DMS53 treated with DMSO at 0.1 percent for 48 hours (cell line): ENCODE measurements at regions not wholly inside any gene's neighbourhood (a gene's known extent, or its start where the extent isn't known, plus 50 kb on each side); places are given as distances from the start of the nearest gene placed in this dataset.
"Not testable (repeated sequence)": the region's sequence is repeated elsewhere in the genome, so short reads cannot be mapped to it uniquely, and the experiment has no call there.

Experiments used
- DNase-seq: peaks from one replicate; lab custom pipeline; 2025; ENCODE audit not compliant: unreplicated experiment; lab: John Stamatoyannopoulos, UW

DNA sequence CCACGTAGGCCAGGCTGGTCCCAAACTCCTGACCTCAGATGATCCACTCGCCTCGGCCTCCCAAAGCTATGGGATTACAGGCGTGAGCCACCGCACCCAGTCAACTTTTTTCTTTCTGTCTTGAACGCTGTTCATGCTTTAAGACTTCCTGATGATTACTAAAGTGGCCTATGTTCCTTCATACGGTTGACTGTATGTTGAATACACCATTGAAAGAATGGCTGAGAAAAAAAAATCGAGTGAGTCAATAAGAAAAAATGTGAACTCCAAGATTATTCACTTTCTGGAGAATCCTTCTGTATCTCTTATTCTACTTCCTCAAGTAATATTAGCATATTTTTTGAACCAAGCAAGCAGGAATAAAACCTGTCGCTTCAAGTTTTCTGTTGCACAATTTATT, 955.0 kb downstream of the GATA3 start:
- DNase-seq, result no peak

DNA sequence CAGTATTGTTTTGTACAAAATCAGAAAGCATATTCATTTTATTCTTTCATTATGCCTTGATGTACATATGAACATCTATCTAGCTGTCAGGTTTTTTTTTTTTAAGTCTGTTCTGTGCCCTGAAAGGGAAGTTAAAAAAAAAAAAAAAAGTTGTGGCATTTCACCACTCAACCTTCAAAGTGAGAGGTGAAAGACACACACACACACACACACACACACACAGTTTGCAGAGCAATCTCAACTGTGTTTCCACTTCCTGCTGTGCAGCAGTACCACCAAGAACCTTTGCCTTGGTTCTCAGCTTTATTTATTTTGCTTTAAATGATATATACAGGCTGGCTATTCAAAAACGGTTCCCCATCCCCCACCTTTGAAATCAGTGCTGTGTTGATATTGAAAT, 955.6 kb downstream of the GATA3 start:
- no peak for DNase-seq

DNA sequence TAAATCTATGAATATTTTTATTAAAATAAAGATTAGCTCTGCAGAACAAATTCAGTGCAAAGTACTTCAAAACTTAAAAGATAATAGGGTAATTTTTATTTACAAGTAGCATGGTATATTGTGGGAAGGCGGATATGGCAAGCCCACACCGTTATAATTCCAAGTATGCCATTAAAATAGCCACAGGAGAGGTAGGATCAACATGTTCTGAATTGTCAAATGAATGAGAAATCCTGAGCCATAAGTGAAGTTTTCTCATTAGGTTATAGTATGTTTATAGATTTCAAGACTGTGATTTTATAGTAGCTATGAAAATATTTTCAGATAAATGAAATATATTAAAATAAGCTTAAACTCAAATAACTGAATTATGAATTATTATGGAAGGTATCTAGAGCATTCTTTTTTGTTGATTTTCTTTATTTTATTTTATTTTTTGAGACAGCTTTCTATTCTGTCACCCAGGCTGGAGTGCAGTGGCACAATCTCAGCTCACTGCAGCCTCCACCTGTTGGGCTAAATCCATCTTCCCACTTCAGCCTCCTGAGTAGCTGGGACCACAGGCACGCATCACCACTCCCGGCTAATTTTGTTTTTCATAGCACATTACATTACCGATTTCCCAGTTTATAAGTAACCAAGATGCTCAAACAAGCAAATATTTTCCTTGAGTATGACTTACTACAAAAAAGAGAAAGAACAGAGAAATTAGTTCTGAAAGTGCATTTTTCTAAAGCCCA, 956.6 kb downstream of the GATA3 start:
- no peak for DNase-seq

DNA sequence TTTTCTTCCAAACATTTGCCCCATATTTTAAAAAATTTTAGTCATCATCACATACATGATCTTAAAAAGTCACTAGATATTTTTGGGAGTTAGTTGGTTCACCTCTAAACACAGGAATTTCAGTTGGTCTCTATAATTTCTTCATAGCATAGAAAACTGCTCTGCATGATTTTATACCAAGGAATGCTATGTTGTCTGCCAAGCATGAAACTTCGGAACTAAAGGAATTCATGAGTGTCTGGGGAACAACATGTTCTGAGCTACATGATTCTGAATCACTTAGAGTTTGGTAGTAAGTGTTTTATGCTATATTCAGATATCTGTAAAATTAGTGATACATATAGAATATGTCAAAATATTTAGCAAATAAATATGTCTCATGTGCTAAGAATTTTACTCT, 957.8 kb downstream of the GATA3 start:
- DNase-seq, result no peak

DNA sequence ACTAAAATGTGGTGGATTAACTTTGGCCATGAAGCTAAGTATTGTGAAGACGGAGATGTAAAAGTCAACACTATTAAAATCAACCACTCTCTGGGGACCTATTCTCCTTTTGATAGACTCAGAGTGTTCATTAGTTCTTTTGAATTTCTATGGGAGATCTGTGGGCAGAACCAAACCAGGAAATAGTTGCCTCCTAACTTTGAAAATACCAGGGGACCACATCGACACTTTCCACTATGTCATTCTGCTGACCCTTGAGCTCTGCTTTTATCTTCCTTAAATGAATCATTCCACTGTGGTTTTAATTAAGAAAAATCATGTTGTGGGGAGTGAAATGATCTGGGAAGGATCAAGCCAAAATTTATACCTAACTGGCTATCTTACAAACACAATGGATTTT, 960.5 kb downstream of the GATA3 start:
- DNase-seq, result no peak

DNA sequence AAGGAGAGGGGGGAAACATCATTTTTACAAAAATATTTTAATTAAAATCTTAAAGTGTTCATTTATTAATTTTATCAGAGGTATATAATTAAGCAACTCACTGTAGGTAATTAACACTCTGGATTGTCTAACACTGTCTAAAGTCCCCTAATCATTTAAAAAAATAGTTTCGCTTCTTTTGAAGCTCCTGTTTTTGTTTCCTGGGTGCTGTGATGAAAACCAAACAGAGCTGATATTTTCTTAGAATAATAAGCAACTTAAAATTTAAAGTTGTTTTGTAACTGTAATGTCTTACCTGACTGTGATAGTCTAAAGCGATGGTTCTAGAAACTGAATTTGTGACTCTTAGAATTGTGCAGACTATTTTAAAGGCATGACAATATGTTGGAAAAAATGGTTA, 961.0 kb downstream of the GATA3 start:
- no peak for DNase-seq

DNA sequence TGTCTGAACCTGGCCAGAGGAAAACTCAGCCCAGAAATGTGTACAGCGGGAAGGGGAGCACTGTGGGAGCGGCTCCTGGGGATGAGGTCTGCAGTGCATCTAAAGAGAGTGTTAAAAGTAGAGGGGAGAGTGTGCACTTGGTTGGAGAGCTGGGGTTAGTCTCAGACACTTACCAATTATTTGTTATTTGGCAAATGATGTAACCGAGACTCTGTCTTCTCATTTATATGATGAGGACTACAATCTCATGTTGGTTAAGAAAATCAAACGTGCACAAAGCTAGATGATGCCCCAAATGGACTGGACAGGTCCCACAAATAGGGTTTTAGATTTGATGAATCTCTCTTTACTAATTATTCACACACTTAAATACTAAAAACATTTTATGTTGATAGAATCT, 962.4 kb downstream of the GATA3 start:
- DNase-seq, result no peak

DNA sequence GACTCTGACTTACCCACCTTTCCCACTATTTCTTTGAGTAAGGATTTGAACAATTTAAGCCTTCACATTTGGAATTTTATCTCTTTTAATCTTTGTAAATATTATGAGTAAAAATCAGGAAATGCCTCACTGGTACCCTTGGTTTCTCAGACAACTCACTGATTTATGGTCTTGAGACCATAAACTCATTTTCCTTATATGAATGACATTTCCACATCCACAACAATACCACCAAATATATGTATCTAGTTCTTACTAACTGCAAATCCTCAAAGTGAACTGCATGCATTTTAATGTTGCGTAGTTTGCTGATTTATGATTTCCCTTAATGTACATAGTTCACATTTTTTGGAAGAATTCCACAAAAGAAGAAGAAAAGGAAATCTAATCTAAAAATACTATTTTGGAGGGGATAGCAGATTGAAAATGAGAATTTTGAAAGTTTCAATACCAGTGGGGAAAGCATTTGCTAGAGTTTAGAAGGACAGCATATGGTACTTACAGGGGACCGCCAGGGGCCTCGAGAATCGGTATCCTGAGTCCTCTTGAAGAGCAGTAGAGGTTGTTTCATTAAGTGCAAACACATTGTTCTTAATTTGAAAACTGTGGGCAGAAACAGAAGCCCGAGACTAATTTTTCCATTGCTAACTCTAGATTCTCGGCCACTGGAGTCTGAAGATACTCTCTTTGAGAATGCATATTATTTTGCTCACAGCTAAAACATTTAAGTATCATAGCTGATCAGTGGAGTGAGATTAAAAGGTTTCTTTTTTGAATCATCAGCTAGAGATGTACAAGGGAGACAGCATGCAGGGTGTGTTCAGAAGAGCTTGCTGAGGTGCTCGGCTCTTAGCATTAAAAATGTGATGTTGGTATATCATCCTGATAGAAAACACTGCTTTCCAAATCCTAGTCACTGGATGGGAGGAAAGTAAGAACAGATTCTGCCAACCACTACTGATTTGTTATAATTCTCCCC, 964.0 kb downstream of the GATA3 start:
- no peak for DNase-seq

DNA sequence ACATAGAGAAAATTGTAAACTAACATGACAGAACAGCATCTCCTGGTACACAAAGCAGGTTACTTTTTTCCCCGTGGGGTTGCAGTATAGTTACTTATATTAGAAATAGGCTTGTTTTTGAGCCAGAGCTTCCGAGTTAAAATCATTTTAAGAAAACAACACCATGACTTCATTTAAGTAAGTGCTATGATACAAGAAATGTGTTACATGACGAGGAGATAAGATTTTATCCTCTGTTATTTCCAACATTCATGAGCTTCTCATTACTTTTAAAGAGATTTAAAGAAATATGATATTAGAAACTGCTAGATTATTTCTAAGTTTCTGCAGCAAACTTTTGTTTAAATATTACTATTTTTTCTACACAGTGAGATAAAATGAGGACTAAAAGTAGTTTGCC, 968.7 kb downstream of the GATA3 start:
- DNase-seq, result no peak

DNA sequence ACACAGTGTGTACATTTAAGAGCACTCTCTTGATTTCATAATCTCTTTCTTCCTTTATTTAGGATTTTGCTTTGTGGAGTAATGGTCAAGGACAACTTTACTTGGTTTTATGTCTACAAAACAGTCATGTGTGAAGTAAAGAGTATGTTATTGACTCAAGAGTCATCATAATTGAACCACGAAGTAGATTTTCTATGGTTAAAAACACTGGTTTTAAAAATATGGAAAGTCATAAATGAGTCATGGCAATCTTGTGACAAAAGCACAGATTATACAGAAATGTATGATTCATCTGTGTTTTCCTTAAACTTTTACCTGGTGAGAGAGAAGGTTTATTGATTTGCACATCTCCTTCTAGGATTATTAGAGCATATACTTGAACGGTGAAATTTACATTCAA, 969.7 kb downstream of the GATA3 start:
- DNase-seq, result no peak

DNA sequence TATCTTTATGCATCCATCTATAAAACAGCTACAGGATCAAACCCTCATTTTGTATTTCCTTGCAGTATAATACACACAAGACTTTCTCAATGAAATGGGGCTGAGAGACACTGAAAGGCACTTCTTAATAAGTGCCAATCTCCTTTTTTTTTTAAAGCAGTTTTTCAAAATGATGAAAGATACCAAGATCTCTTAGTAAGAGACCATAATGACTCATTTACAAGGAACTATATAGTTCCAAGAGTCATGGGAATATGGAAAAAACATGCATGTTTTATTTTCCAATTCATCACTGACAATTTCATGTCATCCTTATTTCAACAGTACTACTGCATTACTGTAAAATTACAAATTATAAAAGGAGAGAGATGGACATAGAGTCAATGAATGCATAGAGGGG, 973.7 kb downstream of the GATA3 start:
- no peak for DNase-seq

DNA sequence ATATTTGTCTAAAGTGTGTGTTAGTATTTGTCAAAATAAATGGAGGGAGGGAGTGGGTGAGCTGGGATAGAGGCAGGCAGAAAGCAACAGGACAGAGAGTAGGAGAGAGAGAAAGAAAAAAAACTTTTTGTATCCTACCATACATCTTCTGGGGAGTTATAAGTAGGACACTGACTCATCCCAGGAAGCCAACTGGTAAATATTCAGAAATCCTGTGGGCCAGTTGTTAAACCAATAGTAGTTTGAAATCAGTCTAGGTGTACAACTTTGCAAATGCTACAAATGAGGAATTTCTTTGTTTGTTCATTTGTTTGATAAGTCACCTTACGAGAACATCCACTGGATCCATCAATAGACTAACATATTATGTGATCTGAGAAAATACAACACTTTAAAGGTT, 980.9 kb downstream of the GATA3 start:
- DNase-seq, result no peak

DNA sequence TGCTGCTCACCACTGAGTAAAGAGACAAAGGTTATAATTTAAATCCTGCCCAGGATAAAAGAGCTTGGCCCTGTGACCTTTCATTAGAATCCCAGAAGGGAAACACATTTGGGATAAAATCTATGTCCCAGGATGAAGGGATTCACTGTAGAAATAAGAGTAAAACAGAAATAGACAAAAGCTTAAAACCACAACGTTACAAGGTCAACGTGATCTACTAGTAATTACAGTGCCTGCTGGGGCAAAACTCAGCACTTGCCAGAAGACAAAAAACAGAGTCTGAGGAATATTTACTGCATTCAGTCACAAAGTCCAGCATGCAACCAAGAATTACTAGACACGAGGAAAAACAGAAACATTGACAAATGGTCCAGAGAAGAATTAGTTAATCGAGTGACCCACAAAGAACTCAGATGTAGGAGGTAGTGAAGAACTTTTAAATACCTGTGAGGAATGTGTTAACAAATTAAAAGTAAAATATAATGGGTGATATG, 982.3 kb downstream of the GATA3 start:
- DNase-seq, result no peak

DNA sequence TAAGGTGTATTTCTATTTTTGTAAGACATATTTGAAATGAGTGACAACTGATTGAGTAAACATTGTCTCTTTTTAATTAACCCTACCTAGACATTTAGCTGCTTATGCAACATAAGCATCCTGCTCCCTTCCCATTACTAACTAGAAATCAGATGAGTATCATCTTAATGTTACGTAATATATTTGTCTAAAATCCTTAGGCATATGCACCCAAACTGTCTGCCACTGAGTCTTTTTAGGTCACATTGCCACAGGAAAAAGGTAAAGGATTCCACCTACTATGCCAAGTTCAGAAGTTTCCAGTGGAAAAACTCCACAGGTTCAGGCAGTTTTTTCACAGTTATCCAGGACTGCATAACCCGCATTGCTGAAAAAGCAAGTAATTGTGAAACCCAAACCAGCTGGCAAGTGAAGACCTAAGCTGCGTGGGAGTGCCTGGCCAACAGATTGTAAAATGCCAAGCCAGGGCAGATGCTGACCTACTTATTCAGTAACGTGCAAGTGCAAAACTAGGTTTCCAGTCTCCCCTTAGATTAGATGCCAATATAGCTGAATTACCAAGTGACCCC, 983.7 kb downstream of the GATA3 start:
- no peak for DNase-seq

DNA sequence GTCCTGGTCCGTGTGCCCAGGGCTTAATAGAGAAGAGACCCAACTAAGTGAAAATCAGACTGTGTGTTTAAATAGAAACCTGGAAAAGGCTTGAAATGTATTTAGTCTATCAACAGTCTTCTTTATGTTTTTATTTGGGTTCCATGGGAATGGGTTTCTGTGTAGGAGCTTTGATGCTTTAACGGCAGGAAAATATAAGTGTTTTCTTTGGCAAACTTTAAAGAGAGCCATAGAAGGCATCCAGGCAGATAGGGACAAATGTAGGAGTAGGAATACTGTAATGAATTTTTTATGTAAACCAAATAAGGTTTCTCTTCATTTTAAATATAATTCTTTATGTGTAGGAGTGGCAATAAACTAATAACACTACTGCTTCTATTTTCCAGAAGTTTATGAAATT, 989.0 kb downstream of the GATA3 start:
- no peak for DNase-seq

DNA sequence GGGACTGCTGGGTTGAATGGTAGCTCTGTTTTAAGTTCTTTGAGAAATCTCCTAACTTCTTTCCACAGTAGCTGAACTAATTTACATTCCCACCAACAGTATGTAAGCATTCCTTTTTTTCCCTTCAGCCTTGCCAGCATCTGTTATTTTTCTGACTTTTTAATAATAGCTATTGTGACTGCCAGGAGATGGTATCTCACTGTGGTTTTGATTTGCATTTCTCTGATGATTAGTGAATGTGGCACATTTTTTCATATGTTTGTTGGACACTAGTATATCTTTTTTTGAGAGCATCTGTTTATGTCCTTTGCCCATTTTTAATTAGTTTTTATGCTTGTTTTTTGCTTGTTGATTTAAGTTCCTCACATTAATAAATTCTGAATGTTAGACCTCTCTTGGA, 990.8 kb downstream of the GATA3 start:
- DNase-seq, result no peak

DNA sequence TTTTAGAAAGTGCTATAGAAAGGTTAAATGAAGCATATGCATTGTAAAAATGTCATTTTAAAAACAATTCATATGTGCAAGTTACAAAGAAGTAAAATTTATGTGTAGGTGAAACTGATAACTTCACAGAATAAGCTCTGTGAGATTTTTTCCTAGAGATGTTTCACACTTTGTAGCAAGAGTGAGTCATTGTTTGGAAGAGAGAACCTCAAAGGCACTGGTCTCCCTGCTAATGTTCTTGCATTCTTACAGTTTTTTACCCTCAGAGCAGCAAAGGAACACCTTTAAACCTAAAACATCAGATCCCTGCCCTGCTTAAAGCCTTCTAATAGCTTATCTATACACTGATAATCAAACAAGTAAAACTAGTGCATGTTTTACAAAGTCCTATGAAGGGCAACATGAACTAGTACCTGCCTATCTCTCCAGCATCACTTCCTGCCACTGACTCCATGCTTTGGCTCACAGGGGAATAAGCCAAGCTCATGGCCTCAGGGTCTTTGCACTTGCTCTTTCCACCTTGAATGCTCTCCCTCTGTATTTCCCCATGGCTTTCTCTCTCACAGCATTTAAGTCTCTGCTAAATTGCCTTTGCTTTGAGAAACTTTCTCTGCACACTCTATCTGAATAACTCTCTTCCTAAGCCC, 997.0 kb downstream of the GATA3 start:
- no peak for DNase-seq

DNA sequence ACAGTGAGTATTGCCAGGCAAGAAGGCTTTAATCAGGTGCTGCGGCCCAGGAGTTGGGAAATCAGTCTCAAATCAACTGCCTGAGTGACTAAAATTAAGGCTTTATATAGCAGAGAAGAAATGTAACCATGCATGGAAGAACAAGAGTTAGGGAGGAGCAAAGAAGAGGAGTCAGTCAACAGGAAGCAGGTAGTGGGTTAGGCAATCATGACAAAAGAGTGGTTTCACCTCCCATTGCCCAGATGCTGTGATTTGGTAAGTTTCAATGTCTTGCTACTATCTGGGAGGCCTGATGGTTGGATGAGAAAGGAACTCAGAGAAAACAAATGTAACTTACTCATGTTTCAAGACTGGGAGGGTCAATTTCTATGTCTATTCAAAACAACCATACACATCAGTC, 998.3 kb downstream of the GATA3 start:
- DNase-seq, result no peak

DNA sequence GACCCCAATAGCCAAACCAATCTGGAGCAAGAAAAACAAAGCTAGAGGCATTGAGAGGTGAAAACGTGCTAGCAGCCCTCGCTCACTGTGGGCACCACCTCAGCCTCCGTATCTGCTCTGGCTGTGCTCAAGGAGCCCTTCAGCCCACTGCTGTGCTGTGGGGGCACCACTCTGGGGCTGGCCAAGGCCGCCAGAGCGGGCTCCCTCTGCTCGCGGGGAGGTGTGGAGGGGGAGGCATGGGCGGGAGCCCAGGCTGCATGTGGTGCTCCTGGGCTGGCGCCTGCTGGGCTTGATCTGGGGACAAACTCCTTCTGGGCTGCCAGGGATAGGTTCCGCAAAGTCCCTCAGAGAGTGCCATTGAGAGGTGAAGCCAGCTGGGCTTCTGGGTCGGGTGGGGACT, 1002.0 kb downstream of the GATA3 start:
- DNase-seq, result no peak

DNA sequence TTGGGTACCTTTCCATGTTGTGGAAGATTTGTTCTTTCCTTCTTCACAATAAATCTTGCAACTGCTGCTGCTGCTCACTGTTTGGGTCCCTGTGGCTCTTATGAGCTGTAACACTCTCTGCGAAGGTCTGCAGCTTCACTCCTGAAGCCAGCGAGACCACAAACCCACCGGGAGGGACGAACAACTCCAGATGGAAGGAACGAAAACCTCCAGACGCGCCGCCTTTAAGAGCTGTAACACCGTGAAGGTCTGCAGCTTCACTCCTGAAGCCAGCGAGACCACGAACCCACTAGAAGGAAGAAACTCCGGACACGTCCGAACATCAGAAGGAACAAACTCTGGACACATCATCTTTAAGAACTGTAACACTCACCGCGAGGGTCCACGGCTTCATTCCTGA, 1002.8 kb downstream of the GATA3 start:
- DNase-seq, result not testable (repeated sequence)

DNA sequence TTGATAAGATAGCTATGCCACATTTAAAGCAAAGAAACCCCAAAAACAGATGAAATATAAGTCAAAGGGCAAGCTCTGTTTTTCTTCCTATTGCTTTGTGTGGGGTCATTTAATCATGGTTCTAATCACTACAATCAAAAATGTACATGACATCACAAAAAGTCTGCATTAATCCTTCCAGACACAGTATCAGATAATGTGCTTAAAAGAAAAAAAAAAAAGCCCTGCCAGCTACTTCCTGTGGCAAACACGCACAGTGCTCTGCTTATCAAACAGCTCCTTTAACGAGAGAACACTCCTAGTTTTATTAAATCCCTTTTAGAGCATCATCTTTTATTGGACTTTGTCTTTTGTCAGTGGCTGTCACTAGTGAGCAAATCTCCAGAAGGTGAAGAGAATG, 1005.8 kb downstream of the GATA3 start:
- no peak for DNase-seq
